ENCODE measurements at regions not wholly inside any gene's neighbourhood (a gene's known extent, or its start where the extent isn't known, plus 50 kb on each side); places are given as distances from the start of the nearest gene placed in this dataset.

DNA sequence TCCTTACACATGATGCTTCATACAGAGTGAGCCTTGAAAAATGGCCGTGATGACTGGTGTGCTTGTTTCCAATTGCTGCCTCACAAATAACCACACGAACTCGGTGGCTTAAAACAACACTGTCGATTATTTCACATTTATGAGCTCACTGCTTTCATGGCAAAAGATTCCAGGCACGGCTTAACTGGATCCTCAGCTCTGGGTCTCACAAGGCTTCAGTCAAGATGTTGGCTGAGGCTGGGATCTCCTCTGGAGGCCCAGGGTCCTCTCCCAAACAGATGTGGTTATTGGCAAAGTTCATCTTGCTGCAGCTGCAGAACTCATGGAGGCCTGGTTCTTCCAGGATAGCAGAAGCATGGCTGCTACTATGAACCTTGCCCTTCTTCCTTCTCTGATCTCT is 144.6 kb downstream of the TFAP2C start:
- ATAC-seq (no peak), DNase-seq (ENCODE audit: low read depth, low spot score) (no peak)
- Histone ChIP-seq H3K4me3 (ENCODE audit: low read depth in 2 of 2, low read length in 2 of 2) (no peak overlapping the region), H3K36me3 (ENCODE audit: control insufficient read depth, insufficient read depth, low read length) (no peaks in the 10 kb centered on the region), H3K27me3 (ENCODE audit: control insufficient read depth, insufficient read depth, low read length) (no peaks in the 10 kb centered on the region), H3K27ac (ENCODE audit: low read length) (no peak overlapping the region), H3K9me3 (ENCODE audit: control insufficient read depth, insufficient read depth, low read depth, low read length) (no peaks in the 10 kb centered on the region), H3K4me1 (ENCODE audit: control insufficient read depth, insufficient read depth, low read length) (peaks cover 7% of the 10 kb centered on the region)
- intact Hi-C loops (cut with micrococcal nuclease; ENCODE audit: unreplicated experiment) (no loop called here), in situ Hi-C loops (cut with HindIII; ENCODE audit: low pct_unique_long_range_greater_than_20kb, low sequenced_read_pairs) (no loop called here)
- ChIA-PET CTCF (interaction anchor here (0.6 kb wide), 1 partner anchor 246 kb away, joined by 6 read pairs; no protein-coding TSS in a partner anchor), POLR2A (interaction anchor here (0.7 kb wide), 1 partner anchor 24 kb away, joined by 8 read pairs; no protein-coding TSS in a partner anchor)
- TF ChIP-seq TCF7L2 (IDR thresholded peaks at IDR 0.05; ENCODE audit: low read depth, low read length): no peak
- TF ChIP-seq SIN3A (IDR thresholded peaks at IDR 0.05; ENCODE audit: borderline replicate concordance, insufficient read depth, low read depth, low read length): no peak
- TF ChIP-seq, protein P1, sequence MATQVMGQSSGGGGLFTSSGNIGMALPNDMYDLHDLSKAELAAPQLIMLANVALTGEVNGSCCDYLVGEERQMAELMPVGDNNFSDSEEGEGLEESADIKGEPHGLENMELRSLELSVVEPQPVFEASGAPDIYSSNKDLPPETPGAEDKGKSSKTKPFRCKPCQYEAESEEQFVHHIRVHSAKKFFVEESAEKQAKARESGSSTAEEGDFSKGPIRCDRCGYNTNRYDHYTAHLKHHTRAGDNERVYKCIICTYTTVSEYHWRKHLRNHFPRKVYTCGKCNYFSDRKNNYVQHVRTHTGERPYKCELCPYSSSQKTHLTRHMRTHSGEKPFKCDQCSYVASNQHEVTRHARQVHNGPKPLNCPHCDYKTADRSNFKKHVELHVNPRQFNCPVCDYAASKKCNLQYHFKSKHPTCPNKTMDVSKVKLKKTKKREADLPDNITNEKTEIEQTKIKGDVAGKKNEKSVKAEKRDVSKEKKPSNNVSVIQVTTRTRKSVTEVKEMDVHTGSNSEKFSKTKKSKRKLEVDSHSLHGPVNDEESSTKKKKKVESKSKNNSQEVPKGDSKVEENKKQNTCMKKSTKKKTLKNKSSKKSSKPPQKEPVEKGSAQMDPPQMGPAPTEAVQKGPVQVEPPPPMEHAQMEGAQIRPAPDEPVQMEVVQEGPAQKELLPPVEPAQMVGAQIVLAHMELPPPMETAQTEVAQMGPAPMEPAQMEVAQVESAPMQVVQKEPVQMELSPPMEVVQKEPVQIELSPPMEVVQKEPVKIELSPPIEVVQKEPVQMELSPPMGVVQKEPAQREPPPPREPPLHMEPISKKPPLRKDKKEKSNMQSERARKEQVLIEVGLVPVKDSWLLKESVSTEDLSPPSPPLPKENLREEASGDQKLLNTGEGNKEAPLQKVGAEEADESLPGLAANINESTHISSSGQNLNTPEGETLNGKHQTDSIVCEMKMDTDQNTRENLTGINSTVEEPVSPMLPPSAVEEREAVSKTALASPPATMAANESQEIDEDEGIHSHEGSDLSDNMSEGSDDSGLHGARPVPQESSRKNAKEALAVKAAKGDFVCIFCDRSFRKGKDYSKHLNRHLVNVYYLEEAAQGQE (IDR thresholded peaks at IDR 0.05; ENCODE audit: insufficient read depth in 1 of 2, low read depth in 2 of 2, low read length in 1 of 2): no peak
- TF ChIP-seq CTCF (IDR thresholded peaks at IDR 0.05): no peak
- no peak for TF ChIP-seq POLR2AphosphoS5 (IDR thresholded peaks at IDR 0.05; ENCODE audit: low read depth, low read length)
- BruUV-seq (replicated peaks): no TSS peak

DNA sequence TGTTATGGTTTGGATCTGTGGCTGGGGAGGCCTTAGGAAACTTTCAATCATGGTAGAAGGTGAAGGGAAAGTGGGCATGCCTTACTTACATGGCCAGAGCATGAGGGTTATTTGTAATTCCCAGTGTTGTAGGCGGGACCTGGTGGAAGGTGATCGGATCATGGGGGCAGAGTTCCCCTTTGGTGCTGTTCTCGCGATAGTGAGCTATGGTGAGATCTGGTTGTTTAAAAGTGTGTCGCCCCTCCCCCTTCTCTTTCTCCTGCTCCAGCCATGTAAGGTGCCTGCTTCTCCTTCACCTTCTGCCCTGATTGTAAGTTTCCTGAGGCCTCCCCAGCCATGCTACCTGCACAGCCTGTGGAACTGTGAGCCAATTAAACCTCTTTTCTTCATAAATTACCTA is 145.8 kb downstream of the TFAP2C start:
- no peaks in the 10 kb centered on the region for H3K9me3 ChIP-seq (ENCODE audit: control insufficient read depth, insufficient read depth, low read depth, low read length)
- H3K4me3 ChIP-seq (ENCODE audit: low read depth in 2 of 2, low read length in 2 of 2): no peak overlapping the region
- H3K27ac ChIP-seq (ENCODE audit: low read length): no peak overlapping the region
- TF ChIP-seq, protein P1 (IDR thresholded peaks at IDR 0.05; ENCODE audit: insufficient read depth in 1 of 2, low read depth in 2 of 2, low read length in 1 of 2): no peak
- TF ChIP-seq SIN3A (IDR thresholded peaks at IDR 0.05; ENCODE audit: borderline replicate concordance, insufficient read depth, low read depth, low read length) (no peak), POLR2AphosphoS5 (IDR thresholded peaks at IDR 0.05; ENCODE audit: low read depth, low read length) (no peak)
- H3K36me3 ChIP-seq (ENCODE audit: control insufficient read depth, insufficient read depth, low read length): no peaks in the 10 kb centered on the region
- CTCF ChIA-PET: no interaction called here
- intact Hi-C loops (cut with micrococcal nuclease; ENCODE audit: unreplicated experiment): no loop called here
- no peak for ATAC-seq
- DNase-seq (ENCODE audit: low read depth, low spot score): no peak
- POLR2A ChIA-PET: no interaction called here
- in situ Hi-C loops (cut with HindIII; ENCODE audit: low pct_unique_long_range_greater_than_20kb, low sequenced_read_pairs): no loop called here
- H3K4me1 ChIP-seq (ENCODE audit: control insufficient read depth, insufficient read depth, low read length): peaks cover 14% of the 10 kb centered on the region
- BruUV-seq (replicated peaks): no TSS peak
- no peaks in the 10 kb centered on the region for H3K27me3 ChIP-seq (ENCODE audit: control insufficient read depth, insufficient read depth, low read length)
